T-helper 2 cell treated with Interferon-gamma antibody and Interleukin-4, amounts not matched to agents 100 ng/mL and 5 ng/mL, for 36 hours (primary cell): ENCODE measurements at regions not wholly inside any gene's neighbourhood (a gene's known extent, or its start where the extent isn't known, plus 50 kb on each side); places are given as distances from the start of the nearest gene placed in this dataset.
"Not testable (repeated sequence)": the region's sequence is repeated elsewhere in the genome, so short reads cannot be mapped to it uniquely, and the experiment has no call there.

Source experiments
- intact Hi-C: fragments of 100-400 bp; cut with micrococcal nuclease; formaldehyde crosslinking; loops from one replicate; pipeline ENCODE4 v1.15.1; 2023

DNA sequence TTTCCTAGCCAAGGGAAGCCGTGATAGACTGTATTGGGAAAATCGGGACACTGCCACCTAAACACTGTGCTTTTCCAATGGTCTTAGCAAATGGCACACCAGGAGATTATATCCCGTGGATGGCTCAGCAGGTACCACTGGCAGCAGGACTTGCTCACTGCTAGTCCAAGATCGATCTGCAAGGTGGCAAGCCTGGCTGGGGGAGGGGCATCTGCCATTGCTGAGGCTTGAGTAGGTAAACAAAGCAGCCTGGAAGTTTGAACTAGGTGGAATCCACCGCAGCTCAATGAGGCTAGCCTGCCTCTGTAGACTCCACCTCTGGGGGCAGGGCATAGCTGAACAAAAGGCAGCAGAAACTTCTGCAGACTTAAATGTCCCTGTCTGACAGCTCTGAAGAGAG, 1262.7 kb upstream of the ZEB2 start:
- intact Hi-C loops = not testable (repeated sequence)

DNA sequence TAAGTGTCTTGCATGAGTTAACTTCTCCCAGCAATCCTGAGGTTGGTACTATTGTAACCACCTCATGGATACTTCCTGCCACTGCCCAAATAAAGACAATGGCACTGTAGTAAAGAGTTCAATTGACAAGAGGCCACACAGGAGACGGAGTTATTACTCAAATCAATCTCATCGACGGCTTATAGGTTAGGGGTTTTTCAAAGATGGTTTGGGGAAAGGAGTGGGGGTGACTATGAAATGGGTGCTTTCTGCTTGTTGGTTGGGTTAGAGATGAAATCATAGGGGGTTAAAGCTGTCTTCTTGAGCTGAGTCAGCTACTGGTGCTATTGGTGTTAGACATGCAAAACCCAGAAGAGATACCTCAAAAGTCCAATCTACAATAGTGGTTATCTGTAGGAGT, 1258.0 kb upstream of the ZEB2 start:
- intact Hi-C loops = no loop called here

DNA sequence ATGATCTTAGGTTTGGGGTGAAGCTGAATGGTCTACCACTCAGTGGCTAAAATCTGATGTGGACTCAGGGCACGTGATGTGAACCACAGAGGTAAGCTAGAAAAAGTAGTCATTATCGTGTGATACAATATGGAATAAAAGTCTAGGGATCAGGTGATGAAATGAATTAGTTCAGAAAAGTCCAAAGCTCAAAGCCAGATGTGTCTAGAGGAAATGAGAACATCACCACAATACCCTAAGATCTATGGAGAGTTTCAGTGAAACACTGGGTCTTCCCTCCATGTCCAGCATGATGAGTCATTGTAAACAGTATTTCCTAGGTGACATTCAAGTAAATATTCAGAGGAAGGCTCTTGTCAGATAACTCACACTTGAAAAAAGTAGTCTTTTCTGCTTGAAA, 1257.4 kb upstream of the ZEB2 start:
- intact Hi-C loops = no loop called here

GRCh38 chr2:145775591-145775990, 1255.7 kb upstream of the ZEB2 start:
- intact Hi-C loops = no loop called here

DNA sequence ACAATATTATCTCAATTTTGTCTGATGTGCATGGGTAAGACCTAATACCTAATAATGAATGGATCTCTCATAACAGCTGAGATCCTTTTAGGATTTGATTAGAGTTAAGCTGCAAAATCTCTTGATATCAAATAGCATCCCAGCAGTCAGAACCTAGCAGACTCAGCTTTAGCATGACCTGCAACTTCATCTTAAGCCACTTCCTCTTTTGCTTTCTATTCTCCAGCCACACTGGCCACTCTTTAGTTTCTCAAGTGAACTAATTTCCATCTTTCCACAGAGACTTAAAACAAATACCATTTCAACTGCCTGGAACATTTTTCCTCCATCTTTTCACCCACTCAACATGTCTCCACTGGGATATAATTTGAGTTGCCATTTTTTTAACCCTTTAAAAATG, 1251.6 kb upstream of the ZEB2 start:
- intact Hi-C loops = no loop called here

DNA sequence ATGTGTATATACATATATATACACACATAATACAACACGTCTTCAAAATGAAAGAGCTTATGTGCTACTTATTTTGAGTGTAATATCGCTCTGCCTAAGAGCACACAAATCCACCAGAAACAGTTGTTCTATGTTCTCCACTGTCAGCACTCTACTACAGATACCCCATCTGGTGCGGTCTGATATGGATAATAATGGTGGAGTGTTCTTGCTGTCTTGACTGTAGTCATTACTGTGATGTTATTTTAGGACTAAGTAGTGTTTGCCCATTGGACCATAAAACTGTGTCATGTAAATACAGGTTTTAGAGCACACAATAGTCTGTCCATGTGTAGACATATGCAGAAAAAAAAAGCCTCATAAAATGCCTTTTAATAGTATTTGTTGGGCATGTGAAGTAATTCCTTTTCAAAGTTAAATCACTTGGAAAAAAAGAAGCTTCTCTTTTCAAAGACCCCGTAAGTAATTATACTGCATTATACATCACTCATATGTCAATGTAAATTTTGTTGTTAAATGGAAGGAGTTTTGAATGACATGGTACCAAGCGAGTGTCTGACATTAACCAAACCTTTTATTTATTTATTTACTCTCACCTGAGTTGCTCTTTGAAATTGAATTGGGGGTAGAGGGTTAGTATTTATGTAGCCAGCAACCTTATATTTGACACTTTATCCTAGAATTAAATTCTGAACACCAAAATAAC, 1249.2 kb upstream of the ZEB2 start:
- intact Hi-C loops = no loop called here

- intact Hi-C loops = no loop called here
Observed at GRCh38 chr2:145765874-145766273, 1246.0 kb upstream of the ZEB2 start.

GRCh38 chr2:145764631-145765030, 1244.7 kb upstream of the ZEB2 start:
- intact Hi-C loops = no loop called here

- intact Hi-C loops = no loop called here
Observed at GRCh38 chr2:145760781-145761649, 1241.1 kb upstream of the ZEB2 start.

- intact Hi-C loops = no loop called here
Observed at GRCh38 chr2:145759228-145759915, 1239.5 kb upstream of the ZEB2 start.

- intact Hi-C loops = no loop called here
Observed at GRCh38 chr2:145757503-145758246, 1237.8 kb upstream of the ZEB2 start.

DNA sequence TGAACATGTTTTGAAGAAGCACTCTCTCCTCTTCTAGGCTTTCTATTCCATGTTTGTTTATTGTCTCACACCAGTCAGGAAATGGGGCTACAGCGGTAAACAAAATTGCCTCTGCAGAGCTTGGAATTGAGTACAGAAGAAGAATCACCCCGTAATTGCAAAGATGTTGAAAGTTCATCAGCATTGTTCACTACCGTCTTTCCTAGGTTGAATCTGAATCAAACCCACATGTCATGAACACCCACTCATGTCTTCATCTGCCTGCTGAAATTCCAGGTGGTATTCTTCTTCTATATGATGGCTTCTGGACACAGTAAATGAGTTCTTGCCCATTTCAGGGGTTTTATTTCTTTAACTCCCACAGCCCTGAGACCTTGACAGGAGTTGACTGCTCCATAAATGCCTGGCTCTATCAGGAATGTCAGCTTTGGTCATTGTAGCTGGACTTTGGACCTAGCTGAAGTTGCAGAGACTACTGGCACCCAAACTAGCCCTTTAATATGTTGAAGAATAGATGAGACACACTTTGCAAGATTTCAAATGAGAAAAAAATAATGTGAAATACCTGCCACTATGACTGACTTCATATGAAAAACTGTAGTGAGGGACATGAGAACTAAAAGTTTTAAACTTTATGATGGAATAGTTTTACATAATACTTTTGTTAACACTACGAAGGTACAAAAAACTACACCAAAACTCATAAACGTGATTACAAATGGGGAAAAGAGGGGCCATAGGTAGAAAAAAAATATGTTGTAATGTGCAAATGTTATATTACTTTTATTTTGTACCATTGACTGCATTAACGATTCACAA, 1235.3 kb upstream of the ZEB2 start:
- intact Hi-C loops = no loop called here

GRCh38 chr2:145753966-145754365, 1234.0 kb upstream of the ZEB2 start:
- intact Hi-C loops = loop anchor here (5.0 kb wide), 1 partner anchor 1232 kb away; the partner anchor contains the start of gene ZEB2

- intact Hi-C loops = loop anchor here (5.0 kb wide), 1 partner anchor 1231 kb away; the partner anchor contains the start of gene ZEB2
Observed at GRCh38 chr2:145753041-145753608, 1233.2 kb upstream of the ZEB2 start.

DNA sequence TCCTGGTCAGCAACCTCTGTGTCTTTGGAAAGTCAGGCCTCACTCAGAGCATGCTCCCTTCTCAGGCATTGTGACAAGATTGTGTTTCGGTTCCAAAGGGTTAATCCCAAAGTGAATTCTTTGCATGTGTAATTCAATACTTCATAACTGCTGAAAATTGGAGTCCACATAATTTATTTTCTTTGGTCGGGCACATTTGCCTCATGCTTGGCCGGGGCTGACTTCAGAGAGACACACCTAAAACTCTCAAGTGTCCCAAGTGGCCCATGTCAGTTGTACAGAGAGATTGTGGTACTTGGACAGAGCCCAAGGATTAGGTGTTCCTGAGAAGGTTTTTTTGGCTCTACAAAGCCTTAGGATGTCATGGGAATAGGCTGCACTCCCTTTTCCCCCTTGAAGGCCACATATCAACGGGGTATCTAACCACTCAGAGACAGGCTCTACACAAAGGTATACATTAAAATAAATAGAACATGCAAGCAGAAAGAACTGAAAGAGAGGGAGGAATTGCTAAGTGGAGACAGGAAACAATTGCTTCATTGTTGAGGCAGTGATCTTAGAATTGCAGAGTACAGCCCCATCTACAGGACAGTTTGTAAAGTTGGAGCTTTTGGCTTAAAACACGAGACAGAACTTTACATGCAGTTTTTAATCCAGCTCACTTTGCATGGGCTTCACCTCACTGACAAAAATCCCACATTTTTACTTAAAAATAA, 1232.3 kb upstream of the ZEB2 start:
- intact Hi-C loops = loop anchor here (5.0 kb wide), 1 partner anchor 1230 kb away; the partner anchor contains the start of gene ZEB2

- intact Hi-C loops = loop anchor here (5.0 kb wide), 1 partner anchor 1229 kb away; the partner anchor contains the start of gene ZEB2
Observed at GRCh38 chr2:145751629-145752028, 1231.7 kb upstream of the ZEB2 start.

GRCh38 chr2:145751155-145751554, 1231.2 kb upstream of the ZEB2 start:
- intact Hi-C loops = loop anchor here (5.0 kb wide), 1 partner anchor 1229 kb away; the partner anchor contains the start of gene ZEB2

- intact Hi-C loops = loop anchor here (5.0 kb wide), 1 partner anchor 1228 kb away; the partner anchor contains the start of gene ZEB2
Observed at GRCh38 chr2:145750612-145751011, 1230.7 kb upstream of the ZEB2 start.

- intact Hi-C loops = loop anchor here (5.0 kb wide), 1 partner anchor 1228 kb away; the partner anchor contains the start of gene ZEB2
Observed at GRCh38 chr2:145750144-145750543, 1230.2 kb upstream of the ZEB2 start.
